Lower leg skin (tissue), 3 donors: ENCODE measurements at regions not wholly inside any gene's neighbourhood (a gene's known extent, or its start where the extent isn't known, plus 50 kb on each side); places are given as distances from the start of the nearest gene placed in this dataset.

ENCODE experiments used
- POLR2A ChIP-seq, 2 donors: fragments of 450-650 bp; IDR thresholded peaks; one replicate each; pipeline ENCODE4 v1.6.1; 2016 to 2017; ENCODE audit warnings: antibody characterized with exemption in 2 of 2, mild to moderate bottlenecking in 1 of 2, moderate library complexity in 1 of 2
- TF ChIP-seq, protein P1 (sequence below), 3 donors: fragments of 450-650 bp; IDR thresholded peaks; one replicate each; pipeline ENCODE4 v1.5.1; 2016; ENCODE audit warnings: antibody characterized with exemption in 3 of 3, mild to moderate bottlenecking in 3 of 3, moderate library complexity in 2 of 3

DNA sequence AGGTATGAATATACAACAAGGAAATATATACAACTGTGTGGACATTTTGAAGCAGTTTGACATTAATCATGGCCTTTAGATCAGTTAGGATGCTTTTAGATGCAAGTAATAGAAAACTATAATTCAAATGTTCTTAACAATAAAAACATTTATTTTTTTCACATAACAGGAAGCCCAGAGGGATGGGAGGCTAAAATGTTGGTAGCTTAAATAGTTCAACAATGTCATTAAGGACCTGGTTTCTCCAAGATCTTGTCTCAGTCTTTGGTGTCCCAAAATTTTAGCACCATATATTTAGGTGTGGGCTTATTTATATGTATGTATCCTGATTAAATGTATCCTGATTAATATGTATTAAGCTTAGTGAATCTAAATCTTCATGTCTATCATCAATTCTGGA, 292.4 kb downstream of the NUAK1 start:
- TF ChIP-seq, protein P1, sequence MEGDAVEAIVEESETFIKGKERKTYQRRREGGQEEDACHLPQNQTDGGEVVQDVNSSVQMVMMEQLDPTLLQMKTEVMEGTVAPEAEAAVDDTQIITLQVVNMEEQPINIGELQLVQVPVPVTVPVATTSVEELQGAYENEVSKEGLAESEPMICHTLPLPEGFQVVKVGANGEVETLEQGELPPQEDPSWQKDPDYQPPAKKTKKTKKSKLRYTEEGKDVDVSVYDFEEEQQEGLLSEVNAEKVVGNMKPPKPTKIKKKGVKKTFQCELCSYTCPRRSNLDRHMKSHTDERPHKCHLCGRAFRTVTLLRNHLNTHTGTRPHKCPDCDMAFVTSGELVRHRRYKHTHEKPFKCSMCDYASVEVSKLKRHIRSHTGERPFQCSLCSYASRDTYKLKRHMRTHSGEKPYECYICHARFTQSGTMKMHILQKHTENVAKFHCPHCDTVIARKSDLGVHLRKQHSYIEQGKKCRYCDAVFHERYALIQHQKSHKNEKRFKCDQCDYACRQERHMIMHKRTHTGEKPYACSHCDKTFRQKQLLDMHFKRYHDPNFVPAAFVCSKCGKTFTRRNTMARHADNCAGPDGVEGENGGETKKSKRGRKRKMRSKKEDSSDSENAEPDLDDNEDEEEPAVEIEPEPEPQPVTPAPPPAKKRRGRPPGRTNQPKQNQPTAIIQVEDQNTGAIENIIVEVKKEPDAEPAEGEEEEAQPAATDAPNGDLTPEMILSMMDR (IDR thresholded peaks at IDR 0.05): no peak
- no peak for TF ChIP-seq POLR2A (IDR thresholded peaks at IDR 0.05)
